GM23248 (cell line): ENCODE measurements at regions not wholly inside any gene's neighbourhood (a gene's known extent, or its start where the extent isn't known, plus 50 kb on each side); places are given as distances from the start of the nearest gene placed in this dataset.

Source experiments
- EZH2 ChIP-seq: fragments of 200-600 bp; sonication (generic); IDR thresholded peaks from 2 replicates; pipeline ENCODE4 v1.6.1; 2018; ENCODE audit warnings: antibody characterized with exemption, mild to moderate bottlenecking; ENCODE audit not compliant: insufficient read depth, poor library complexity, severe bottlenecking
- EZH2phosphoT487 ChIP-seq: fragments of 200-600 bp; sonication (generic); IDR thresholded peaks from 2 replicates; pipeline ENCODE4 v1.6.1; 2018; ENCODE audit warnings: antibody characterized with exemption, moderate library complexity, mild to moderate bottlenecking, low read depth; ENCODE audit not compliant: insufficient read depth

DNA sequence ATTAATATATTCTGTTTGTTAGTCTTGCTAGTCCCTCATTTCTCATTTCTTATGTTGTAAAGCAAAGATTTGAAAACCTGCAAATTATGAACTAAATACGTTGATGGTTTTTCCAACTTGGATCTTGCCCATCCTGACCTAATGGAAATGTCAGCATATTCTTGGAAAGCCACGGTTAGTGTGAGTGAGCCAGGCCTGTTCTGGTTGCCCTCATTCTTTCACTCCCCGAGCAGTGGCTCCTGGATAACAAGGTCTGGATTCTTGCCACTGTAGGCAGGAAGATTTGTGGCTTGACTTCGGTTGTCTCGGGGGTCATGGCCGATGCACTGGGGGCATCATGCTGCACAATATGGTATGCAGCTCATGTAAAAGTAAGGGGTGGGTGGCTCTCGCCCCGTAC is 359.1 kb downstream of the MEIS1 start:
- no peak for TF ChIP-seq EZH2
- no peak for TF ChIP-seq EZH2phosphoT487
